ENCODE measurements at regions not wholly inside any gene's neighbourhood (a gene's known extent, or its start where the extent isn't known, plus 50 kb on each side); places are given as distances from the start of the nearest gene placed in this dataset.

DNA sequence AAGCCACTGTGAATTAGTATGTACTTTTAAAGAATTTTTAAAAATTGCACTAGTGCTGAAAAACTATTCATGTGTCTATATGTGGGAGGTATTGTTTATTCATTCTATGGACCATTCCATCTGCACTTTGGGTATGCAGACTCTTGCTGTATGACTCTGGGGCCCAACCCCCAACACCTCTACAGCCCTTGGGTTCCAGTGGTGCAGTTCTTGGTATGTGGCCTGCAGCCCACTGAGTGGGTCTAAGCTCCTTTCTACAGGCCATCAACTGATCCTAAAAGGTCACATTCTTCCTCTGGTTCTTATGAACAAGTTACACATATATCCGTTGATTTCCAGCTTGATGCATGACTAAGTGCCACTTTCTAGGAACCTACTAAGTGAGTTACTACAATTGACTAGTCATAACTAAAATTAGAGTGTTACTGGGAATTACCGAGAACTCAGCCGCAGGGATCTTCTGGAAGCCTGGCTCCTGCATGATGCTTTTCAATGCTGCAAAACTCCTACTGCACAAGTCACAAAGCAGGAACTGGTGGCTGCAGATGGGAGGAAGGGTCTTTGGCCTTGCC, 62.4 kb upstream of the MED13L start:
- no peaks in the 10 kb centered on the region for H3K27me3 ChIP-seq (ENCODE audit: control insufficient read depth in 1 of 2, insufficient read depth in 2 of 2, low read length in 1 of 2)
- intact Hi-C loops (cut with DNase I): no loop called here
- H3K36me3 ChIP-seq (ENCODE audit: control insufficient read depth in 1 of 2, insufficient read depth in 2 of 2, low read length in 1 of 2): no peaks in the 10 kb centered on the region
- H3K4me3 ChIP-seq (ENCODE audit: low read length in 2 of 2): no peak overlapping the region
- H3K9me3 ChIP-seq (ENCODE audit: control insufficient read depth, low read length): no peaks in the 10 kb centered on the region
- no peak overlapping the region for H3K27ac ChIP-seq (ENCODE audit: low read depth in 1 of 2, low read length in 2 of 2)
- DNase-seq (peak in 1 of 2 donors; percentile 57), ATAC-seq (ENCODE audit: low FRiP score) (no peak)
- 51 to 54% methylated on average over 3 of the region's 3 CpGs for WGBS, 2 donors
- H3K4me1 ChIP-seq (ENCODE audit: control insufficient read depth in 1 of 2, insufficient read depth in 2 of 2, low read length in 2 of 2): no peaks in the 10 kb centered on the region

DNA sequence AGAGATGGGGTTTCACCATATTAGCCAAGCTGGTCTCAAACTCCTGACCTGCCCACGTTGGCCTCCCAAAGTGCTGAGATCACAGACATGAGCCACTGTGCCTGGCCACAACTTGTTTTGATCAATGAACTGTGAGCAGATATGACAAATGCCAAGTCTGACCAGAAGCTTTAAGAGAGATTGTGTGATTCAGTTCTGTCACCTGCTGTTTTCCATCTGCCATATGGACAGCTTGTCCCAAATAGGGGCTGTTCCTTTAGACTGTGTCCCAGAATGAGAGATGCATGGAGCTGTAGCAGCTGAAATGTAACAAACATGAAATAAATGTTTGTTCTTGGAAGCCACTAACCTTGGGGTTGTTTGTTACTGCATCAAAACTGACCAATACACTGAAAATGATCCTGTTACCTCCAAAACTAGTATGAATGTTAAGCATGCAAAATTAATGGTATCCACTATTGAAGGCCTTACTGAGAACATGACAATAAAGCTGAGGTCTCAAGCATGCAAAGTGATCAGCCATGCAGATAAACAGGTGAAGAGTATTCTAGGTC, 65.9 kb upstream of the MED13L start:
- H3K4me1 ChIP-seq (ENCODE audit: control insufficient read depth in 1 of 2, insufficient read depth in 2 of 2, low read length in 2 of 2): no peaks in the 10 kb centered on the region
- intact Hi-C loops (cut with DNase I): no loop called here
- H3K27ac ChIP-seq (ENCODE audit: low read depth in 1 of 2, low read length in 2 of 2): no peak overlapping the region
- DNase-seq (peak in 1 of 2 donors; percentile 30), ATAC-seq (ENCODE audit: low FRiP score) (no peak)
- no peak overlapping the region for H3K4me3 ChIP-seq (ENCODE audit: low read length in 2 of 2)
- H3K27me3 ChIP-seq (ENCODE audit: control insufficient read depth in 1 of 2, insufficient read depth in 2 of 2, low read length in 1 of 2): no peaks in the 10 kb centered on the region
- no peaks in the 10 kb centered on the region for H3K36me3 ChIP-seq (ENCODE audit: control insufficient read depth in 1 of 2, insufficient read depth in 2 of 2, low read length in 1 of 2)
- WGBS, 2 donors: 90 to 96% methylated on average over 1 of the region's 1 CpG
- no peaks in the 10 kb centered on the region for H3K9me3 ChIP-seq (ENCODE audit: control insufficient read depth, low read length)

DNA sequence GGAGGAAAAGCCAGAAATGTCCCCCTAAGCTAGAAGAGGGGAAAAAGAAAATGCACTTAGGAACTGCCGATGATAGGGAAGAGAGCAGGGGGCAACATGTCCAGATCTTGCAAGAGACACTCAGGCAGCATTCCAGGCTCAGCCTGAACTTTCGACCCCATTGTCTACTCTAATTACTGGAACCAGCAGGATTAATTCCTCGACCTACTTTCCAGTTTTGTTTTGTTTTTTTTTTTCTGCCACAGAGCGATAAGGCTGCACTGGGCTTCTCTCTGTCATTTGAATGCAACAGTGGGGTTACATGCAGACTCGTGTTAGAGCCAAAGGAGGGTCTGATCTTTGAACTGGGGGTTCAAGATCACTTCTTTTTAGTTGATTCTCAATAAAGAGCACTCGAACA, 68.7 kb upstream of the MED13L start:
- ATAC-seq (ENCODE audit: low FRiP score): peak; percentile 17
- Histone ChIP-seq H3K9me3 (ENCODE audit: control insufficient read depth, low read length) (no peaks in the 10 kb centered on the region), H3K36me3 (ENCODE audit: control insufficient read depth in 1 of 2, insufficient read depth in 2 of 2, low read length in 1 of 2) (no peaks in the 10 kb centered on the region), H3K27me3 (ENCODE audit: control insufficient read depth in 1 of 2, insufficient read depth in 2 of 2, low read length in 1 of 2) (no peaks in the 10 kb centered on the region), H3K27ac (ENCODE audit: low read depth in 1 of 2, low read length in 2 of 2) (no peak overlapping the region), H3K4me3 (ENCODE audit: low read length in 2 of 2) (no peak overlapping the region), H3K4me1 (ENCODE audit: control insufficient read depth in 1 of 2, insufficient read depth in 2 of 2, low read length in 2 of 2) (no peaks in the 10 kb centered on the region)
- intact Hi-C loops (cut with DNase I): no loop called here
- 16 to 22% methylated on average over 6 of the region's 6 CpGs for WGBS, 2 donors
- DNase-seq: no peak

DNA sequence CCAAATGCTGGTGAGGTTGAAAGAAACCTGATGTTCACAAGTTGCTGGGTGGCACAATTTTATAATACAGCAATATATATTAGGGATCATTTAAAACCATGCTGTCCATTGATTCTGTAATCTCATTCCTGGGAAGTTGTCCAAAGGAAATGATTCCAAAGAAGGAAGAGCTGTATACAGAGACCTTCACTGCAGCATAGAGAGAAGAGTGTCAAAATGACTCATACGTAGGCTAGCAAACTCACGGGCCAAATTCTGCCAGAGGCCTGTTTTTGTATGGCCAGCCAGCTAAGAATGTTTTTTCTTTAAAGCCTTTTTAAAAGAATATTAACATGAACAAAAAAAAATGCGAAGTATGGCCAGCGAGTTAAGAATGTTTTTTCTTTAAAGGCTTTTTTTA, 69.2 kb upstream of the MED13L start:
- intact Hi-C loops (cut with DNase I): no loop called here
- peak; percentile 70 for ATAC-seq (ENCODE audit: low FRiP score)
- peak in 1 of 2 donors; percentile 61 for DNase-seq
- H3K4me3 ChIP-seq (ENCODE audit: low read length in 2 of 2): no peak overlapping the region
- WGBS, 2 donors: 1 to 4% methylated on average over 4 of the region's 4 CpGs
- no peaks in the 10 kb centered on the region for H3K27me3 ChIP-seq (ENCODE audit: control insufficient read depth in 1 of 2, insufficient read depth in 2 of 2, low read length in 1 of 2)
- no peaks in the 10 kb centered on the region for H3K9me3 ChIP-seq (ENCODE audit: control insufficient read depth, low read length)
- H3K36me3 ChIP-seq (ENCODE audit: control insufficient read depth in 1 of 2, insufficient read depth in 2 of 2, low read length in 1 of 2): no peaks in the 10 kb centered on the region
- no peaks in the 10 kb centered on the region for H3K4me1 ChIP-seq (ENCODE audit: control insufficient read depth in 1 of 2, insufficient read depth in 2 of 2, low read length in 2 of 2)
- H3K27ac ChIP-seq (ENCODE audit: low read depth in 1 of 2, low read length in 2 of 2): no peak overlapping the region

DNA sequence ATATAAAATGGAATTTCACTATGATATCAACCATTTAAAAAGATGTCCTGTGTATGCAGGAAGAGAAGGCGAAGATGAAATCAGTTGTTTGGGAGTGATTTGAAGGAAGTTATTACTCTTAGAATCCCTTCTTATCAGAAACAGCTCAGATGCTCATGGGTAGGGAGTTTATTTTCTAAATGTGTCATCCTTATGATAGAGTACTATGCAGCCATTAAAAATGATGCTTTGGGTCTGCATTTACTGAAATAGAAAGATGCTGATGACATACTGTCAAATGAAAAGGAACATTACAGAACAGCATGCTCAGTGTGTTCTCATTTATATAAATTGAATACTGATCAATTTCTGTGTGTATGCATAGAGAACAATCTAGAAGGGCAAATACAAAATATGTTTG, 69.8 kb upstream of the MED13L start:
- H3K9me3 ChIP-seq (ENCODE audit: control insufficient read depth, low read length): no peaks in the 10 kb centered on the region
- no peaks in the 10 kb centered on the region for H3K27me3 ChIP-seq (ENCODE audit: control insufficient read depth in 1 of 2, insufficient read depth in 2 of 2, low read length in 1 of 2)
- intact Hi-C loops (cut with DNase I): no loop called here
- H3K4me3 ChIP-seq (ENCODE audit: low read length in 2 of 2): no peak overlapping the region
- DNase-seq (no peak), ATAC-seq (ENCODE audit: low FRiP score) (no peak)
- 70 to 82% methylated on average over 1 of the region's 1 CpG for WGBS, 2 donors
- no peaks in the 10 kb centered on the region for H3K36me3 ChIP-seq (ENCODE audit: control insufficient read depth in 1 of 2, insufficient read depth in 2 of 2, low read length in 1 of 2)
- no peaks in the 10 kb centered on the region for H3K4me1 ChIP-seq (ENCODE audit: control insufficient read depth in 1 of 2, insufficient read depth in 2 of 2, low read length in 2 of 2)
- H3K27ac ChIP-seq (ENCODE audit: low read depth in 1 of 2, low read length in 2 of 2): no peak overlapping the region

DNA sequence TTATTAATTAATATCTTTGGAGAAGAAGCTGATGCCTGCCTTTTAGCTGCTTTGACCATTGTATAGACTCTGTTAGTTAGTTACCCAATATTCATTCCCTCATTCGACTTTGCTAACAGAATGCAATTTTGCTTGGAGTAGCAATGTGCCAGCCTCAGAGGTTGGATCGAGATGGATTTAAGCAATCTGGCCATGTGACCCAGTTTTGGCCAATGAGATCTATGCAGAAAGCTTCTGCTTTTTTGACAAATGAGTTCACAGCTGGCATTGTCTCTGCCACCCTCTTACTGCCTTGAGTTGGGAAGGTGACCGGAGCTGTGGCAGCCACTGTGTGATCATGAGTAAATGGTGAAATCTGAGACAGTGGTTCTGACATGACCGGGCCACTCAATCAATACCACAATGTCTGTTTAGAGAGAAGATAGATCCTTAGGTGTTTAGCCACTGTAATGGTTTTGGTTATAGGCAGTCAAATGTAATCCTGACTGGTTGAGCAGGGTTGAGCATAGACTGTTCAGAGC, 74.9 kb upstream of the MED13L start:
- Histone ChIP-seq H3K4me3 (ENCODE audit: low read length in 2 of 2) (no peak overlapping the region), H3K36me3 (ENCODE audit: control insufficient read depth in 1 of 2, insufficient read depth in 2 of 2, low read length in 1 of 2) (no peaks in the 10 kb centered on the region), H3K4me1 (ENCODE audit: control insufficient read depth in 1 of 2, insufficient read depth in 2 of 2, low read length in 2 of 2) (no peaks in the 10 kb centered on the region), H3K27me3 (ENCODE audit: control insufficient read depth in 1 of 2, insufficient read depth in 2 of 2, low read length in 1 of 2) (no peaks in the 10 kb centered on the region), H3K27ac (ENCODE audit: low read depth in 1 of 2, low read length in 2 of 2) (no peak overlapping the region), H3K9me3 (ENCODE audit: control insufficient read depth, low read length) (no peaks in the 10 kb centered on the region)
- 96 to 98% methylated on average over 4 of the region's 4 CpGs for WGBS, 2 donors
- ATAC-seq (ENCODE audit: low FRiP score): no peak
- intact Hi-C loops (cut with DNase I): no loop called here
- DNase-seq: no peak

DNA sequence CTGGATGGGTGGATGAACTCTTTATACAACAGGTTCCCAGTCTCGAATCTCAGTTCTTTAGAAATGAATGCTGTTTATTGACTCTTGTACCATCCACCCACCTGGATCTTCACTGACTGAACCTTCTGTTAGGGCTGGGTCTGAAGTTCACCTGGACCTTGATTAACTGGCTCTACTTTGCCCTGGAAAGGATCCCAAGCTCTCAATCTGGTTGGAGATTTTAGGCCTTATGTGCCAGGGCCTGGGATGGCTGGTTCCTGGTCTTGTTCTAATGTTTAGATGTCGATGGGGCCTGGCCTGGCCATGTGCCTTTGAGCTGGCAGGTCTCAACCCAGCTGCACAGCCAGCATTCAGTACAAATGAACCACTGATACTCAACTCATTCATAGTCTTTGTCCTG, 76.5 kb upstream of the MED13L start:
- Histone ChIP-seq H3K4me1 (ENCODE audit: control insufficient read depth in 1 of 2, insufficient read depth in 2 of 2, low read length in 2 of 2) (no peaks in the 10 kb centered on the region), H3K27ac (ENCODE audit: low read depth in 1 of 2, low read length in 2 of 2) (no peak overlapping the region), H3K4me3 (ENCODE audit: low read length in 2 of 2) (no peak overlapping the region), H3K36me3 (ENCODE audit: control insufficient read depth in 1 of 2, insufficient read depth in 2 of 2, low read length in 1 of 2) (no peaks in the 10 kb centered on the region), H3K27me3 (ENCODE audit: control insufficient read depth in 1 of 2, insufficient read depth in 2 of 2, low read length in 1 of 2) (no peaks in the 10 kb centered on the region), H3K9me3 (ENCODE audit: control insufficient read depth, low read length) (no peaks in the 10 kb centered on the region)
- intact Hi-C loops (cut with DNase I): no loop called here
- ATAC-seq (ENCODE audit: low FRiP score): no peak
- WGBS, 2 donors: 54 to 66% methylated on average over 2 of the region's 2 CpGs
- DNase-seq: no peak

DNA sequence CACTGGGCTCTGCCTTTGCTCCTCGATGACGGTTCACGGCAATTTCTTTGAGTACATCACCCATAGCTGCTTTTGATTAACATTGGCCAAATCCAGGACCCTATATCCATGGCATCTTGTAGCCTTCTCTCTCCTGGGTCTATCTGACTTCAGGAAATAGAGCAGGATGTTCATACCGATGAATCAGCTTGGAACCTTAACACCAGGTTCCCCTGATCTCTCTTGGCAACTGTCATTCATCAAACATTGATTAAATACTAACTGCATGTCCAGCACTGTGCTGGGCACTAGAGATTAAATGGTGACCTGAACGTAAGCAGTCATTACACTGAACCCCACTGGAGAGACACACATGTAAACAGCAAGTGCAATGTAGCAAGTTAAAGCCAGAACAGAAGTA, 77.0 kb upstream of the MED13L start:
- H3K4me3 ChIP-seq (ENCODE audit: low read length in 2 of 2): no peak overlapping the region
- no peak overlapping the region for H3K27ac ChIP-seq (ENCODE audit: low read depth in 1 of 2, low read length in 2 of 2)
- WGBS, 2 donors: 94% methylated on average over 5 of the region's 5 CpGs
- DNase-seq (no peak), ATAC-seq (ENCODE audit: low FRiP score) (no peak)
- H3K4me1 ChIP-seq (ENCODE audit: control insufficient read depth in 1 of 2, insufficient read depth in 2 of 2, low read length in 2 of 2): peaks cover 0 to 3% of the 10 kb centered on the region in 2 donors
- H3K9me3 ChIP-seq (ENCODE audit: control insufficient read depth, low read length): no peaks in the 10 kb centered on the region
- no peaks in the 10 kb centered on the region for H3K27me3 ChIP-seq (ENCODE audit: control insufficient read depth in 1 of 2, insufficient read depth in 2 of 2, low read length in 1 of 2)
- intact Hi-C loops (cut with DNase I): no loop called here
- H3K36me3 ChIP-seq (ENCODE audit: control insufficient read depth in 1 of 2, insufficient read depth in 2 of 2, low read length in 1 of 2): no peaks in the 10 kb centered on the region

All from aorta (tissue), 5 donors.